ENCODE measurements at regions not wholly inside any gene's neighbourhood (a gene's known extent, or its start where the extent isn't known, plus 50 kb on each side); places are given as distances from the start of the nearest gene placed in this dataset.
A peak's percentile ranks its signal among the peaks of the same experiment; 100 is the strongest.
"Not testable (repeated sequence)": the region's sequence is repeated elsewhere in the genome, so short reads cannot be mapped to it uniquely, and the experiment has no call there.

GRCh38 chr16:35585411-35585810 is 2126.0 kb downstream of the TP53TG3F start:
- no peak overlapping the region for H3K27ac ChIP-seq (ENCODE audit: low read length)
- H3K4me3 ChIP-seq (ENCODE audit: low read length) = no peak overlapping the region
- no peaks in the 10 kb centered on the region for H3K27me3 ChIP-seq (ENCODE audit: low read depth, low read length)
- H3K4me2 ChIP-seq (ENCODE audit: low read length) = no peak overlapping the region
- H3K36me3 ChIP-seq (replicated peaks; ENCODE audit: low read depth, low read length) = no peaks in the 10 kb centered on the region
- no peaks in the 10 kb centered on the region for H3K79me2 ChIP-seq (ENCODE audit: low read length)
- no peaks in the 10 kb centered on the region for H3K9me3 ChIP-seq (ENCODE audit: insufficient read depth, low read length)
- H3K9ac ChIP-seq (ENCODE audit: low read length) = no peak overlapping the region
- no peak overlapping the region; the same call in 1 of the 2 replicates for H2AFZ ChIP-seq (ENCODE audit: low read depth, low read length)
- no peaks in the 10 kb centered on the region for H3K4me1 ChIP-seq (ENCODE audit: low read length)
- H4K20me1 ChIP-seq (ENCODE audit: insufficient read depth, low read length) = no peaks in the 10 kb centered on the region
- TF ChIP-seq EZH2phosphoT487 (IDR thresholded peaks at IDR 0.05; ENCODE audit: low read depth) = no peak
- no peak for TF ChIP-seq CTCF (IDR thresholded peaks at IDR 0.05; ENCODE audit: low read depth, low read length)

- not testable (repeated sequence) for H3K4me3 ChIP-seq (ENCODE audit: low read length); H3K4me2 ChIP-seq (ENCODE audit: low read length); H4K20me1 ChIP-seq (ENCODE audit: insufficient read depth, low read length); H3K9ac ChIP-seq (ENCODE audit: low read length); H3K36me3 ChIP-seq (replicated peaks; ENCODE audit: low read depth, low read length); H3K79me2 ChIP-seq (ENCODE audit: low read length); H2AFZ ChIP-seq (ENCODE audit: low read depth, low read length); H3K27ac ChIP-seq (ENCODE audit: low read length); H3K4me1 ChIP-seq (ENCODE audit: low read length); H3K9me3 ChIP-seq (ENCODE audit: insufficient read depth, low read length); H3K27me3 ChIP-seq (ENCODE audit: low read depth, low read length)
- TF ChIP-seq CTCF (IDR thresholded peaks at IDR 0.05; ENCODE audit: low read depth, low read length) = peak; percentile 56
These were observed 2131.5 kb downstream of the TP53TG3F start for GRCh38 chr16:35590913-35591312.

GRCh38 chr16:35596467-35596866 is 2137.1 kb downstream of the TP53TG3F start:
- Histone ChIP-seq H3K27me3 (ENCODE audit: low read depth, low read length) (no peaks in the 10 kb centered on the region), H3K36me3 (replicated peaks; ENCODE audit: low read depth, low read length) (no peaks in the 10 kb centered on the region), H3K27ac (ENCODE audit: low read length) (no peak overlapping the region), H3K79me2 (ENCODE audit: low read length) (no peaks in the 10 kb centered on the region), H4K20me1 (ENCODE audit: insufficient read depth, low read length) (no peaks in the 10 kb centered on the region), H3K4me3 (ENCODE audit: low read length) (no peak overlapping the region), H3K9me3 (ENCODE audit: insufficient read depth, low read length) (no peaks in the 10 kb centered on the region), H3K4me1 (ENCODE audit: low read length) (peaks cover 40% of the 10 kb centered on the region), H3K9ac (ENCODE audit: low read length) (no peak overlapping the region), H3K4me2 (ENCODE audit: low read length) (no peak overlapping the region), H2AFZ (ENCODE audit: low read depth, low read length) (no peak overlapping the region)
- TF ChIP-seq CTCF (IDR thresholded peaks at IDR 0.05; ENCODE audit: low read depth, low read length) = no peak

GRCh38 chr16:35598696-35599332 is 2139.4 kb downstream of the TP53TG3F start:
- Histone ChIP-seq H3K79me2 (ENCODE audit: low read length) (no peaks in the 10 kb centered on the region), H4K20me1 (ENCODE audit: insufficient read depth, low read length) (no peaks in the 10 kb centered on the region), H3K27me3 (ENCODE audit: low read depth, low read length) (no peaks in the 10 kb centered on the region), H3K27ac (ENCODE audit: low read length) (peak overlapping the region; percentile 97), H2AFZ (ENCODE audit: low read depth, low read length) (no peak overlapping the region; the same call in 1 of the 2 replicates), H3K4me1 (ENCODE audit: low read length) (peaks cover 63% of the 10 kb centered on the region), H3K4me3 (ENCODE audit: low read length) (peak overlapping the region; percentile 68), H3K36me3 (replicated peaks; ENCODE audit: low read depth, low read length) (no peaks in the 10 kb centered on the region), H3K9me3 (ENCODE audit: insufficient read depth, low read length) (no peaks in the 10 kb centered on the region), H3K4me2 (ENCODE audit: low read length) (peak overlapping the region; percentile 89), H3K9ac (ENCODE audit: low read length) (peak overlapping the region; percentile 73)
- TF ChIP-seq EZH2phosphoT487 (IDR thresholded peaks at IDR 0.05; ENCODE audit: low read depth) (no peak), CTCF (IDR thresholded peaks at IDR 0.05; ENCODE audit: low read depth, low read length) (no peak)

Data from OCI-LY3 (cell line).